ENCODE measurements at regions not wholly inside any gene's neighbourhood (a gene's known extent, or its start where the extent isn't known, plus 50 kb on each side); places are given as distances from the start of the nearest gene placed in this dataset.

- CTCF ChIA-PET: no interaction called here
- no TSS peak for BruUV-seq (replicated peaks)
- DNase-seq (ENCODE audit: low read depth, low spot score): no peak
Measured at GRCh38 chr1:242582669-242583068, 58.2 kb upstream of the PLD5 start.

More at GRCh38 chr1:242582669-242583068, 58.2 kb upstream of the PLD5 start:
- no peaks in the 10 kb centered on the region for H3K79me2 ChIP-seq (ENCODE audit: insufficient read depth, low read length)
- H4K20me1 ChIP-seq (ENCODE audit: insufficient read depth): no peaks in the 10 kb centered on the region
- no peak for ATAC-seq
- no peaks in the 10 kb centered on the region for H3K27me3 ChIP-seq (ENCODE audit: insufficient read depth, low read length)
- ChIA-PET POLR2A (no interaction called here), RAD21 (ENCODE audit: low non-redundant PET in 1 of 2, low total read pairs in 2 of 2, uncharacterized antibody in 2 of 2, unreplicated experiment in 2 of 2) (no interaction called here)
- H3K36me3 ChIP-seq (ENCODE audit: control insufficient read depth in 1 of 2, insufficient read depth in 2 of 2, low read length in 2 of 2): no peaks in the 10 kb centered on the region
- H2AFZ ChIP-seq (ENCODE audit: low read depth, low read length, poor library complexity, severe bottlenecking): no peak overlapping the region
- H3K9ac ChIP-seq (ENCODE audit: low read length): no peak overlapping the region
- H3K4me1 ChIP-seq (ENCODE audit: control insufficient read depth in 1 of 2, insufficient read depth in 2 of 2, low read length in 2 of 2): no peaks in the 10 kb centered on the region
- intact Hi-C loops (cut with micrococcal nuclease): no loop called here
- H3K4me2 ChIP-seq (ENCODE audit: low read length): no peak overlapping the region
- no peak overlapping the region for H3K27ac ChIP-seq (ENCODE audit: low read depth, low read length)
- no peaks in the 10 kb centered on the region for H3K9me2 ChIP-seq (ENCODE audit: insufficient read depth)
- TF ChIP-seq CBX3 (IDR thresholded peaks at IDR 0.05; ENCODE audit: low read depth): no peak
- TF ChIP-seq RAD21 (IDR thresholded peaks at IDR 0.05; ENCODE audit: low read depth): no peak
- no peak for TF ChIP-seq ELF1 (IDR thresholded peaks at IDR 0.05; ENCODE audit: borderline replicate concordance, low read depth)
- TF ChIP-seq REST (IDR thresholded peaks at IDR 0.05; ENCODE audit: low read depth): no peak
- no peak for TF ChIP-seq CTCF (IDR thresholded peaks at IDR 0.05 in 2 of 3, conservative IDR thresholded peaks at IDR 0.05 in 1 of 3; ENCODE audit: borderline replicate concordance in 1 of 3, insufficient read depth in 1 of 3, low read depth in 2 of 3, low read length in 2 of 3)
- TF ChIP-seq CEBPB (IDR thresholded peaks at IDR 0.05; ENCODE audit: low read depth): no peak
- no peak for TF ChIP-seq EGR1 (IDR thresholded peaks at IDR 0.05; ENCODE audit: low read depth)
- no peak for TF ChIP-seq SRF (IDR thresholded peaks at IDR 0.05; ENCODE audit: low read depth)
- TF ChIP-seq ZFX (IDR thresholded peaks at IDR 0.05): no peak
- TF ChIP-seq EZH2 (IDR thresholded peaks at IDR 0.05): no peak
- no peak for TF ChIP-seq ATF3 (IDR thresholded peaks at IDR 0.05)
- H3K9me3 ChIP-seq (ENCODE audit: control insufficient read depth in 1 of 2, insufficient read depth in 1 of 2, low read depth in 1 of 2, low read length in 2 of 2): no peaks in the 10 kb centered on the region
- no peak overlapping the region for H3K4me3 ChIP-seq (replicated peaks in 1 of 2; ENCODE audit: low read depth in 1 of 2, low read length in 2 of 2)
